IMR-90 (cell line): ENCODE measurements at regions not wholly inside any gene's neighbourhood (a gene's known extent, or its start where the extent isn't known, plus 50 kb on each side); places are given as distances from the start of the nearest gene placed in this dataset.

Source experiments
- ATAC-seq: fragments of 200-7000 bp; cut with Tn5 transposase; 2 replicates; pipeline ENCODE4 v1.9.1; 2020; ENCODE audit warnings: low read depth, mild to moderate bottlenecking, moderate library complexity
- BruUV-seq: library from RNA; stranded (reverse); fragments of 400-500 nt; replicated peaks from 2 replicates; lab custom pipeline; 2021; lab: Mats Ljungman, UMichigan
- CTCF ChIA-PET: fragments of 300-600 bp; formaldehyde crosslinking; extraction: SDS; loops from one replicate; lab custom pipeline; 2021; ENCODE audit warnings: antibody characterized with exemption; lab: Yijun Ruan, JAX
- POLR2A ChIA-PET: fragments of 300-600 bp; sonication (Branson Sonifier 250); formaldehyde crosslinking; loops from one replicate; lab custom pipeline; 2022; ENCODE audit warnings: antibody characterized with exemption; ENCODE audit not compliant: unreplicated experiment; lab: Charles Lee
- DNase-seq: peaks from one replicate; pipeline ENCODE4 v3.0.0; 2013
- H2AFZ ChIP-seq: replicated peaks from 2 replicates; pipeline ENCODE3; 2013; ENCODE audit warnings: low read length, mild to moderate bottlenecking; ENCODE audit not compliant: poor library complexity
- H2AK5ac ChIP-seq: 2 replicates; pipeline ENCODE4 v1.6.1; 2013; ENCODE audit warnings: low read depth, low read length, inconsistent platforms
- H2AK9ac ChIP-seq: replicated peaks from 2 replicates; pipeline ENCODE3; 2013; ENCODE audit warnings: mild to moderate bottlenecking, low read depth, low read length, moderate library complexity; ENCODE audit not compliant: poor library complexity
- H2BK120ac ChIP-seq: 2 replicates; pipeline ENCODE4 v1.6.1; 2013; ENCODE audit warnings: low read depth, low read length, inconsistent platforms
- H2BK15ac ChIP-seq: 3 replicates; pipeline ENCODE4 v1.6.1; 2013; ENCODE audit warnings: low read depth, low read length, inconsistent platforms
- H2BK20ac ChIP-seq: 2 replicates; pipeline ENCODE4 v1.6.1; 2013; ENCODE audit warnings: low read depth, mild to moderate bottlenecking, inconsistent platforms, low read length, moderate library complexity
- H2BK5ac ChIP-seq: 2 replicates; pipeline ENCODE4 v1.6.1; 2013; ENCODE audit warnings: mild to moderate bottlenecking, low read depth, low read length, inconsistent platforms; ENCODE audit not compliant: poor library complexity, severe bottlenecking
- H3K14ac ChIP-seq: replicated peaks from 2 replicates; pipeline ENCODE4 v1.6.1; 2013; ENCODE audit warnings: low read depth, low read length, inconsistent platforms
- H3K18ac ChIP-seq: 2 replicates; pipeline ENCODE4 v1.6.1; 2013; ENCODE audit warnings: low read depth, low read length, control low read depth
- H3K23ac ChIP-seq: 2 replicates; pipeline ENCODE4 v1.6.1; 2013; ENCODE audit warnings: low read depth, low read length, inconsistent platforms
- H3K27ac ChIP-seq: 2 replicates; pipeline ENCODE4 v1.5.1; 2013; ENCODE audit warnings: mild to moderate bottlenecking, control low read depth, low read length; ENCODE audit not compliant: insufficient read depth
- H3K27me3 ChIP-seq: 2 replicates; pipeline ENCODE4 v1.6.1; 2013; ENCODE audit warnings: low read length; ENCODE audit not compliant: control insufficient read depth, insufficient read depth
- H3K36me3 ChIP-seq: 2 replicates; pipeline ENCODE4 v1.6.1; 2013; ENCODE audit warnings: low read length, mixed read lengths; ENCODE audit not compliant: control insufficient read depth, insufficient read depth
- H3K4ac ChIP-seq: 2 replicates; pipeline ENCODE4 v1.6.1; 2013; ENCODE audit warnings: low read depth, low read length, inconsistent platforms
- H3K4me1 ChIP-seq: 2 replicates; pipeline ENCODE4 v1.6.1; 2013; ENCODE audit warnings: low read length, mixed read lengths; ENCODE audit not compliant: control insufficient read depth, insufficient read depth
- H3K4me2 ChIP-seq: 2 replicates; pipeline ENCODE4 v1.6.1; 2013; ENCODE audit warnings: low read depth, mild to moderate bottlenecking, control low read depth, low read length, moderate library complexity
- H3K4me3 ChIP-seq: 2 replicates; pipeline ENCODE4 v1.5.1; 2013; ENCODE audit warnings: low read depth, mild to moderate bottlenecking, control low read depth, low read length, moderate library complexity; ENCODE audit not compliant: insufficient read depth
- H3K56ac ChIP-seq: 2 replicates; pipeline ENCODE4 v1.6.1; 2013; ENCODE audit warnings: low read length, inconsistent platforms; ENCODE audit not compliant: insufficient read depth; ENCODE audit errors: extremely low read depth
- H3K79me1 ChIP-seq, 2 experiments: 2 replicates each; pipeline ENCODE4 v1.6.1; 2013; ENCODE audit warnings: low read length in 2 of 2, inconsistent platforms in 1 of 2, low read depth in 1 of 2
- H3K9ac ChIP-seq: 2 replicates; pipeline ENCODE4 v1.6.1; 2013; ENCODE audit warnings: low read depth, low read length, control low read depth
- H3K9me1 ChIP-seq: 2 replicates; pipeline ENCODE4 v1.6.1; 2013; ENCODE audit warnings: low read length, inconsistent platforms; ENCODE audit not compliant: insufficient read depth
- H3K9me3 ChIP-seq: 2 replicates; pipeline ENCODE4 v1.6.1; 2013; ENCODE audit warnings: low read length; ENCODE audit not compliant: control insufficient read depth, insufficient read depth
- H4K20me1 ChIP-seq: 2 replicates; pipeline ENCODE4 v1.6.1; 2013; ENCODE audit warnings: low read length, inconsistent platforms; ENCODE audit not compliant: insufficient read depth
- H4K5ac ChIP-seq: 2 replicates; pipeline ENCODE4 v1.6.1; 2013; ENCODE audit warnings: mild to moderate bottlenecking, low read depth, low read length, control low read depth
- H4K8ac ChIP-seq, 2 experiments: 2 replicates each; pipeline ENCODE4 v1.6.1; 2013; ENCODE audit warnings: low read depth in 2 of 2, low read length in 2 of 2, control low read depth in 1 of 2, inconsistent platforms in 1 of 2
- H4K91ac ChIP-seq: 2 replicates; pipeline ENCODE4 v1.6.1; 2013; ENCODE audit warnings: low read depth, low read length, inconsistent platforms; ENCODE audit not compliant: insufficient read depth
- BHLHE40 ChIP-seq: fragments of 150-350 bp; IDR thresholded peaks from 2 replicates; pipeline ENCODE4 v1.6.1; 2016; ENCODE audit warnings: mild to moderate bottlenecking, low read depth, low read length
- CEBPB ChIP-seq: IDR thresholded peaks from 2 replicates; pipeline ENCODE4 v1.6.1; 2012; ENCODE audit warnings: low read depth, low read length, improper control_type of control experiment
- CHD1 ChIP-seq: IDR thresholded peaks from 2 replicates; pipeline ENCODE4 v1.6.1; 2012; ENCODE audit warnings: low read depth, low read length, improper control_type of control experiment
- FOS ChIP-seq: fragments of 150-350 bp; IDR thresholded peaks from 2 replicates; pipeline ENCODE4 v1.6.1; 2016; ENCODE audit warnings: low read depth, low read length
- MAFK ChIP-seq: IDR thresholded peaks from 2 replicates; pipeline ENCODE4 v1.6.1; 2012; ENCODE audit warnings: low read depth, low read length, improper control_type of control experiment
- MAZ ChIP-seq: IDR thresholded peaks from 2 replicates; pipeline ENCODE4 v1.6.1; 2012; ENCODE audit warnings: low read depth, mild to moderate bottlenecking, low read length, improper control_type of control experiment, moderate library complexity, borderline replicate concordance
- MXI1 ChIP-seq: IDR thresholded peaks from 2 replicates; pipeline ENCODE4 v1.6.1; 2012; ENCODE audit warnings: low read depth, mild to moderate bottlenecking, low read length, moderate library complexity, borderline replicate concordance
- NFE2L2 ChIP-seq: fragments of 150-350 bp; IDR thresholded peaks from 2 replicates; pipeline ENCODE4 v1.6.1; 2016; ENCODE audit warnings: low read depth, mild to moderate bottlenecking, low read length
- POLR2A ChIP-seq: IDR thresholded peaks from 2 replicates; pipeline ENCODE4 v1.6.1; 2012; ENCODE audit warnings: mild to moderate bottlenecking, low read depth, low read length
- RAD21 ChIP-seq: IDR thresholded peaks from 2 replicates; pipeline ENCODE4 v1.6.1; 2012; ENCODE audit warnings: low read length, improper control_type of control experiment
- RCOR1 ChIP-seq: IDR thresholded peaks from 2 replicates; pipeline ENCODE4 v1.6.1; 2012; ENCODE audit warnings: mild to moderate bottlenecking, low read length, improper control_type of control experiment; ENCODE audit not compliant: insufficient replicate concordance
- RFX5 ChIP-seq: IDR thresholded peaks from 2 replicates; pipeline ENCODE4 v1.8.0; 2012; ENCODE audit warnings: low read depth, mild to moderate bottlenecking, low read length, moderate library complexity
- SMC3 ChIP-seq: fragments of 150-350 bp; IDR thresholded peaks from 2 replicates; pipeline ENCODE4 v1.6.1; 2016; ENCODE audit warnings: low read depth, mild to moderate bottlenecking, antibody characterized with exemption, low read length, moderate library complexity
- WGBS, 2 experiments: methylation state at CpG; one replicate each; pipeline versions ENCODE4 v1.1.5 to v1.1.7; 2013; ENCODE audit warnings: missing lambda C conversion rate in 2 of 2; ENCODE audit not compliant: insufficient read length in 1 of 2; ENCODE audit errors: extremely low coverage in 2 of 2; 5-methylcytosine and 5-hydroxymethylcytosine counted together
- dilution Hi-C: fragments of 300-500 bp; cut with HindIII; formaldehyde crosslinking; loops from one replicate; pipeline ENCODE4 v1.14.3; 2018; ENCODE audit warnings: low sequenced_read_pairs; ENCODE audit not compliant: unreplicated experiment
- in situ Hi-C: fragments of 300-500 bp; cut with MboI; formaldehyde crosslinking; loops from 3 replicates; pipeline ENCODE4 v1.14.3; 2019; ENCODE audit warnings: low sequenced_read_pairs, inconsistent platforms, mixed read lengths
- intact Hi-C: fragments of 100-400 bp; cut with micrococcal nuclease; formaldehyde crosslinking; loops from 2 replicates; pipeline ENCODE4 v1.10.0; 2022
- TF ChIP-seq, protein P1 (sequence below): conservative IDR thresholded peaks from 2 replicates; pipeline ENCODE4 v1.5.1; 2012; ENCODE audit warnings: mild to moderate bottlenecking, low read depth, low read length, improper control_type of control experiment
- TF ChIP-seq, protein P2 (sequence below): fragments of 150-350 bp; IDR thresholded peaks from 2 replicates; pipeline ENCODE4 v1.6.1; 2016; ENCODE audit warnings: low read depth, mild to moderate bottlenecking, low read length, moderate library complexity, borderline replicate concordance
- TF ChIP-seq, protein P3 (sequence below): fragments of 150-350 bp; IDR thresholded peaks from 2 replicates; pipeline ENCODE4 v1.6.1; 2017; ENCODE audit warnings: mild to moderate bottlenecking, antibody characterized with exemption, low read length, low read depth

DNA sequence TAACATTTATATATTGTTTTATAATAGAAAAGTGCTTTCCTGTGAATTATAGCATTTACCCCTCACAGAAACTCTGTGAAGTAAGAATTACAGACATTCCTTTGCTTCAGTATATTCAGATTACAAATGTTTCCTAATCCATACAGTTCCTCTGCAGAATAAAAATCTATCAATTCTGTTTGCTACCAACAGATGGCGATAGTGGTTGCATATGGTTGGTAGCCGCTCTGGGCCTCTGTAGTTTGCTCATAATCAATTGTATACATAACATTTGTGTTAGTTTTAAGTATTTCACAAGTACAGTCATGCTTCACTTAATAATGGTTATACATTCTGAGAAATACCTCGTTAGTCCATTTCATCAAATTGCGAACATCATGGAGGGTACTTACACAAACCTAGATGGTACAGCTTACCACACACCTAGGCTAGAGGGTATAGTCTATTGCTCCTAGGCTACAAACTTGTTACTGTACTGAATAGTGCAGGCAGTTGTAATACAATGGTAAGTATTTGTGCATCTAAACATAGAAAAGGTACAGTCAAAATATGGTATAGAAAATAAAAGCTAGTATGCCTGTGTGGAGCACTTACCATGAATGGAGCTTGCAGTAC is 94.4 kb upstream of the STEAP4 start:
- dilution Hi-C loops (no loop called here), in situ Hi-C loops (no loop called here), intact Hi-C loops (no loop called here)
- Histone ChIP-seq H2BK20ac (no peak overlapping the region), H2AK9ac (no peak overlapping the region), H2AFZ (no peak overlapping the region), H4K20me1 (no peaks in the 10 kb centered on the region), H3K27me3 (no peaks in the 10 kb centered on the region), H3K4me2 (no peak overlapping the region), H3K9ac (no peak overlapping the region), H3K4me3 (no peak overlapping the region), H2BK15ac (no peak overlapping the region), H3K9me3 (no peaks in the 10 kb centered on the region), H3K18ac (no peak overlapping the region), H3K56ac (no peak overlapping the region), H3K4me1 (no peaks in the 10 kb centered on the region), H3K79me1 (no peaks in the 10 kb centered on the region), H2AK5ac (no peak overlapping the region), H3K27ac (no peak overlapping the region), H4K5ac (no peak overlapping the region), H2BK5ac (no peak overlapping the region), H3K9me1 (no peaks in the 10 kb centered on the region), H3K23ac (no peak overlapping the region), H3K36me3 (no peaks in the 10 kb centered on the region), H4K91ac (no peak overlapping the region), H3K4ac (no peak overlapping the region), H3K14ac (no peak overlapping the region), H2BK120ac (no peak overlapping the region), H4K8ac (no peak overlapping the region)
- CTCF ChIA-PET: no interaction called here
- DNase-seq (no peak), ATAC-seq (no peak)
- TF ChIP-seq POLR2A (no peak), MAZ (no peak), MAFK (no peak), CHD1 (no peak), CEBPB (no peak), SMC3 (no peak), MXI1 (no peak), NFE2L2 (no peak), RCOR1 (no peak), RAD21 (no peak), RFX5 (no peak), FOS (no peak), BHLHE40 (no peak)
- TF ChIP-seq, protein P1, sequence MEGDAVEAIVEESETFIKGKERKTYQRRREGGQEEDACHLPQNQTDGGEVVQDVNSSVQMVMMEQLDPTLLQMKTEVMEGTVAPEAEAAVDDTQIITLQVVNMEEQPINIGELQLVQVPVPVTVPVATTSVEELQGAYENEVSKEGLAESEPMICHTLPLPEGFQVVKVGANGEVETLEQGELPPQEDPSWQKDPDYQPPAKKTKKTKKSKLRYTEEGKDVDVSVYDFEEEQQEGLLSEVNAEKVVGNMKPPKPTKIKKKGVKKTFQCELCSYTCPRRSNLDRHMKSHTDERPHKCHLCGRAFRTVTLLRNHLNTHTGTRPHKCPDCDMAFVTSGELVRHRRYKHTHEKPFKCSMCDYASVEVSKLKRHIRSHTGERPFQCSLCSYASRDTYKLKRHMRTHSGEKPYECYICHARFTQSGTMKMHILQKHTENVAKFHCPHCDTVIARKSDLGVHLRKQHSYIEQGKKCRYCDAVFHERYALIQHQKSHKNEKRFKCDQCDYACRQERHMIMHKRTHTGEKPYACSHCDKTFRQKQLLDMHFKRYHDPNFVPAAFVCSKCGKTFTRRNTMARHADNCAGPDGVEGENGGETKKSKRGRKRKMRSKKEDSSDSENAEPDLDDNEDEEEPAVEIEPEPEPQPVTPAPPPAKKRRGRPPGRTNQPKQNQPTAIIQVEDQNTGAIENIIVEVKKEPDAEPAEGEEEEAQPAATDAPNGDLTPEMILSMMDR: no peak
- TF ChIP-seq, protein P2, sequence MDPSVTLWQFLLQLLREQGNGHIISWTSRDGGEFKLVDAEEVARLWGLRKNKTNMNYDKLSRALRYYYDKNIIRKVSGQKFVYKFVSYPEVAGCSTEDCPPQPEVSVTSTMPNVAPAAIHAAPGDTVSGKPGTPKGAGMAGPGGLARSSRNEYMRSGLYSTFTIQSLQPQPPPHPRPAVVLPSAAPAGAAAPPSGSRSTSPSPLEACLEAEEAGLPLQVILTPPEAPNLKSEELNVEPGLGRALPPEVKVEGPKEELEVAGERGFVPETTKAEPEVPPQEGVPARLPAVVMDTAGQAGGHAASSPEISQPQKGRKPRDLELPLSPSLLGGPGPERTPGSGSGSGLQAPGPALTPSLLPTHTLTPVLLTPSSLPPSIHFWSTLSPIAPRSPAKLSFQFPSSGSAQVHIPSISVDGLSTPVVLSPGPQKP: no peak
- TF ChIP-seq, protein P3, sequence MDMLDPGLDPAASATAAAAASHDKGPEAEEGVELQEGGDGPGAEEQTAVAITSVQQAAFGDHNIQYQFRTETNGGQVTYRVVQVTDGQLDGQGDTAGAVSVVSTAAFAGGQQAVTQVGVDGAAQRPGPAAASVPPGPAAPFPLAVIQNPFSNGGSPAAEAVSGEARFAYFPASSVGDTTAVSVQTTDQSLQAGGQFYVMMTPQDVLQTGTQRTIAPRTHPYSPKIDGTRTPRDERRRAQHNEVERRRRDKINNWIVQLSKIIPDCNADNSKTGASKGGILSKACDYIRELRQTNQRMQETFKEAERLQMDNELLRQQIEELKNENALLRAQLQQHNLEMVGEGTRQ: no peak
- POLR2A ChIA-PET: no interaction called here
- WGBS, 2 experiments: no CpG with 5 or more reads among the region's 4 CpGs
- no TSS peak for BruUV-seq
